ENCODE measurements at regions not wholly inside any gene's neighbourhood (a gene's known extent, or its start where the extent isn't known, plus 50 kb on each side); places are given as distances from the start of the nearest gene placed in this dataset.
"Not testable (repeated sequence)": the region's sequence is repeated elsewhere in the genome, so short reads cannot be mapped to it uniquely, and the experiment has no call there.

- TF ChIP-seq, protein P1, sequence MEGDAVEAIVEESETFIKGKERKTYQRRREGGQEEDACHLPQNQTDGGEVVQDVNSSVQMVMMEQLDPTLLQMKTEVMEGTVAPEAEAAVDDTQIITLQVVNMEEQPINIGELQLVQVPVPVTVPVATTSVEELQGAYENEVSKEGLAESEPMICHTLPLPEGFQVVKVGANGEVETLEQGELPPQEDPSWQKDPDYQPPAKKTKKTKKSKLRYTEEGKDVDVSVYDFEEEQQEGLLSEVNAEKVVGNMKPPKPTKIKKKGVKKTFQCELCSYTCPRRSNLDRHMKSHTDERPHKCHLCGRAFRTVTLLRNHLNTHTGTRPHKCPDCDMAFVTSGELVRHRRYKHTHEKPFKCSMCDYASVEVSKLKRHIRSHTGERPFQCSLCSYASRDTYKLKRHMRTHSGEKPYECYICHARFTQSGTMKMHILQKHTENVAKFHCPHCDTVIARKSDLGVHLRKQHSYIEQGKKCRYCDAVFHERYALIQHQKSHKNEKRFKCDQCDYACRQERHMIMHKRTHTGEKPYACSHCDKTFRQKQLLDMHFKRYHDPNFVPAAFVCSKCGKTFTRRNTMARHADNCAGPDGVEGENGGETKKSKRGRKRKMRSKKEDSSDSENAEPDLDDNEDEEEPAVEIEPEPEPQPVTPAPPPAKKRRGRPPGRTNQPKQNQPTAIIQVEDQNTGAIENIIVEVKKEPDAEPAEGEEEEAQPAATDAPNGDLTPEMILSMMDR (IDR thresholded peaks at IDR 0.05) = no peak
- TF ChIP-seq POLR2A (IDR thresholded peaks at IDR 0.05) = no peak
- Histone ChIP-seq H3K27me3 (no peaks in the 10 kb centered on the region), H3K4me3 (no peak overlapping the region), H3K36me3 (no peaks in the 10 kb centered on the region), H3K27ac (no peak overlapping the region), H3K9me3 (no peaks in the 10 kb centered on the region), H3K4me1 (no peaks in the 10 kb centered on the region)
- DNase-seq = peak in 1 of 2 donors; percentile 6
- intact Hi-C loops (cut with DNase I; ENCODE audit: low total_unique reads) = no loop called here
These were observed 78.0 kb upstream of the PPP2R2D start for GRCh38 chr10:131822692-131823245.

GRCh38 chr10:131823601-131824099 is 77.2 kb upstream of the PPP2R2D start:
- H3K27ac ChIP-seq; intact Hi-C loops (cut with DNase I; ENCODE audit: low total_unique reads); H3K4me3 ChIP-seq; H3K4me1 ChIP-seq; H3K36me3 ChIP-seq; H3K9me3 ChIP-seq; H3K27me3 ChIP-seq: not testable (repeated sequence)
- peak in 1 of 2 donors; percentile 1 for DNase-seq

- no peak overlapping the region for H3K4me3 ChIP-seq
- H3K9me3 ChIP-seq = peaks cover 0 to 3% of the 10 kb centered on the region in 2 donors
- no peaks in the 10 kb centered on the region for H3K36me3 ChIP-seq
- no peaks in the 10 kb centered on the region for H3K27me3 ChIP-seq
- DNase-seq = peak in 1 of 2 donors; percentile 8
- TF ChIP-seq, protein P1 (IDR thresholded peaks at IDR 0.05) = no peak
- no peaks in the 10 kb centered on the region for H3K4me1 ChIP-seq
- no peak overlapping the region for H3K27ac ChIP-seq
- intact Hi-C loops (cut with DNase I; ENCODE audit: low total_unique reads) = no loop called here
These were observed 76.2 kb upstream of the PPP2R2D start for GRCh38 chr10:131824371-131825149.

DNA sequence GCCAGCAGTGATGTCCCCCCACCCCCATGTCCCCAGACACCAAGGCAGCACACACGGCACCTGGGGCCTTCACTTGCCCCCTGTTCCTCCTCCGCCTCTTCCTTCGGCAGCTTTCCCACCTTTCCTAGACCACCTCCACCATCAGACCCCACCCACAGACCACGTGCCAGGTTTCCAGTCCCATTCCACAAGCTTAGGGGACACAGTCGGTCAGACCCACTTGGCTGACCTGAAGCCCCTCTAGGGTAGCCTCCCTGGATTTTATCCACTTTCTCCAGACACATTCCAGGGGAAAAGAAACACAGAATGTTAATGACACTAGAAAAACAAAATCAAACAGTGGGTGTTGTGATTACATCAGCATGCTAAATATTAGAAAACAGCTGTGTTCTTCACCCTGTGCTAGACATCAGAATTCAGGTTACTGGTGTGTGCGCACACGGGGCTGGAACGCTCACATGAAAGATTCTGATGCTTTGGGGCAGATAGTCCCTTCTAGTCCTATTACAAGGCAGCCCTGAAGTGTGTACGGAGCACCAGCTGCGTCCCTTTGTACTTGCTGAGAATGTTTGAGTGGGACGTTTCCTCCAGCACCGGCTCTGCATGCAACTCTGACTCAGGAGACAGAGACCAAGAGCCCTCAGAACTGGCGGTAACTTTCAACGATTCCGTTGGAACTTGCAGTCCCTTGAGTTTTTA is 75.5 kb upstream of the PPP2R2D start:
- Histone ChIP-seq H3K27me3 (no peaks in the 10 kb centered on the region), H3K4me1 (no peaks in the 10 kb centered on the region), H3K36me3 (no peaks in the 10 kb centered on the region), H3K4me3 (no peak overlapping the region), H3K9me3 (peaks cover 0 to 3% of the 10 kb centered on the region in 2 donors), H3K27ac (no peak overlapping the region)
- DNase-seq = peak in 1 of 2 donors; percentile 5
- no peak for TF ChIP-seq POLR2A (IDR thresholded peaks at IDR 0.05)
- TF ChIP-seq, protein P1 (IDR thresholded peaks at IDR 0.05) = no peak
- intact Hi-C loops (cut with DNase I; ENCODE audit: low total_unique reads) = no loop called here

DNA sequence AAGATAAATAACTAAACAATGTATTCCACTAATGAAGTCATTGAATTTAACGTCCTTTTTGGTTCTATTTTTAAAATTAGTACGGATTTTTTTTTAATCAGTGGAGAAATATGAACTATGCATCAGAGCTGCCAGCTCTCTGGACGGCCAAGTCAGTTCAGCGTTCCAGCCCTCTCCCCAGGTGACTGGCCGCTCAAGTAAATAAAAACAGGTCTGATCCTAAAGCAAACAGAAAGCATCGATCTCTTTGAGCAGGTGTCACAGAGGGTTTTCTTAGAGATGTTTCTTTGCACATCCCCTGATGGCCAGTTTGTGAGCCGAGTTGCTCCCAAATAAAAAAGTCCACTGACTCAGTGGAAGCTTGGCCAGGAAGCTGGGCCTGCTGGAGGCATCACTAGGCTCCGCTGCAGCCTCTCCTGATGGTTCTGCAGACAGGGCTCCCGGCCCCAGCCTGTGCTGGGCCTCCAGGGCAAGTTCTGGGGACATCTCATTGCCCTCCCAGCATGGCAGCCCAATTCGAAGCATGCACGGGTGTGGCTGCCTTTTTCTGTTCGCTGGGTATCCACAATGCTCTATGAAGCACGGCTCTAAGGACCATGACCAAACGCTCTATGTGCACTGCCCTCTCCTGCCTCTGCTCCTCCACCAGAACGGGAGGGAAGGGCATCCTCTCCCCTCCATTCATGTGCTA is 74.7 kb upstream of the PPP2R2D start:
- Histone ChIP-seq H3K27ac (no peak overlapping the region), H3K4me3 (no peak overlapping the region), H3K9me3 (peaks cover 0 to 3% of the 10 kb centered on the region in 2 donors), H3K36me3 (no peaks in the 10 kb centered on the region), H3K27me3 (no peaks in the 10 kb centered on the region), H3K4me1 (no peaks in the 10 kb centered on the region)
- TF ChIP-seq POLR2A (IDR thresholded peaks at IDR 0.05) = no peak
- TF ChIP-seq, protein P1 (IDR thresholded peaks at IDR 0.05) = no peak
- intact Hi-C loops (cut with DNase I; ENCODE audit: low total_unique reads) = no loop called here
- peak in 1 of 2 donors; percentile 1 for DNase-seq

All from uterus (tissue), 3 donors.